Esophagus muscularis mucosa (tissue), 4 donors: ENCODE measurements at regions not wholly inside any gene's neighbourhood (a gene's known extent, or its start where the extent isn't known, plus 50 kb on each side); places are given as distances from the start of the nearest gene placed in this dataset.

Experiments
- EP300 ChIP-seq: sonication (generic); formaldehyde crosslinking; IDR thresholded peaks from one replicate; pipeline ENCODE4 v1.6.1; 2017; ENCODE audit warnings: antibody characterized with exemption
- POLR2AphosphoS5 ChIP-seq, 2 donors: sonication (generic); formaldehyde crosslinking; IDR thresholded peaks; one replicate each; pipeline ENCODE4 v1.6.1; 2017; ENCODE audit warnings: antibody characterized with exemption in 2 of 2
- TF ChIP-seq, protein P1 (sequence below), 3 experiments: fragments of 200-600 bp in 2 of 3; fragments of 450-650 bp in 1 of 3; sonication (generic) in 2 of 3; IDR thresholded peaks; one replicate each; pipeline ENCODE4 v1.5.1; 2017 to 2019; ENCODE audit warnings: antibody characterized with exemption in 3 of 3, mild to moderate bottlenecking in 2 of 3, moderate library complexity in 1 of 3

DNA sequence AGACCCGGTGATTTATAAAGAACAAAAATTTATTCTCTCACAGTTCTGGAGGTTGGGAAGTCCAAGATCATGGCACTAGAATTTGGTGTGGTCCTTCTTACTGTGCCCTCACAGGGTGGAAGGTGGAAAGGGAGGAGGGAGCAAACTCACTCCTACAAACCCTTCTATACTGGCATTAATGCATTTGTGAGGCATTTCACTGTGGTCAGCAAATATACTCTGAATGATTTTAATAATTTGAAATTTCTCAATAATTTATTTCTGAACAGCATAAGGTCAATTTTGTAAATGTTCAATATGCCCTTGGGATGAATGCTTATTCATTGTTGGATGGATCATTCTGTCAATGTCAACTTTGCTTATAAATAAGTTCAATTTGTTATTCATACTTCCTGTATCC is 120.6 kb downstream of the GATA6 start:
- TF ChIP-seq, protein P1, sequence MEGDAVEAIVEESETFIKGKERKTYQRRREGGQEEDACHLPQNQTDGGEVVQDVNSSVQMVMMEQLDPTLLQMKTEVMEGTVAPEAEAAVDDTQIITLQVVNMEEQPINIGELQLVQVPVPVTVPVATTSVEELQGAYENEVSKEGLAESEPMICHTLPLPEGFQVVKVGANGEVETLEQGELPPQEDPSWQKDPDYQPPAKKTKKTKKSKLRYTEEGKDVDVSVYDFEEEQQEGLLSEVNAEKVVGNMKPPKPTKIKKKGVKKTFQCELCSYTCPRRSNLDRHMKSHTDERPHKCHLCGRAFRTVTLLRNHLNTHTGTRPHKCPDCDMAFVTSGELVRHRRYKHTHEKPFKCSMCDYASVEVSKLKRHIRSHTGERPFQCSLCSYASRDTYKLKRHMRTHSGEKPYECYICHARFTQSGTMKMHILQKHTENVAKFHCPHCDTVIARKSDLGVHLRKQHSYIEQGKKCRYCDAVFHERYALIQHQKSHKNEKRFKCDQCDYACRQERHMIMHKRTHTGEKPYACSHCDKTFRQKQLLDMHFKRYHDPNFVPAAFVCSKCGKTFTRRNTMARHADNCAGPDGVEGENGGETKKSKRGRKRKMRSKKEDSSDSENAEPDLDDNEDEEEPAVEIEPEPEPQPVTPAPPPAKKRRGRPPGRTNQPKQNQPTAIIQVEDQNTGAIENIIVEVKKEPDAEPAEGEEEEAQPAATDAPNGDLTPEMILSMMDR (IDR thresholded peaks at IDR 0.05), result no peak
- TF ChIP-seq EP300, result no peak
- no peak for TF ChIP-seq POLR2AphosphoS5 (IDR thresholded peaks at IDR 0.05)
